NOMO-1 treated with dmso at 0.1 percent for 144 hours (cell line): ENCODE measurements at regions not wholly inside any gene's neighbourhood (a gene's known extent, or its start where the extent isn't known, plus 50 kb on each side); places are given as distances from the start of the nearest gene placed in this dataset.

Experiments used
- DNase-seq: peaks from one replicate; lab custom pipeline; 2025; ENCODE audit not compliant: unreplicated experiment; lab: John Stamatoyannopoulos, UW

- DNase-seq, result no peak
Measured at GRCh38 chr15:62816342-62817069, 226.0 kb upstream of the TPM1 start.

- DNase-seq, result no peak
Measured at GRCh38 chr15:62818691-62819090, 223.9 kb upstream of the TPM1 start.

- DNase-seq, result no peak
Measured at GRCh38 chr15:62821384-62822131, 221.0 kb upstream of the TPM1 start.

GRCh38 chr15:62822228-62822627 is 220.3 kb upstream of the TPM1 start:
- DNase-seq, result no peak

GRCh38 chr15:62823561-62823960 is 219.0 kb upstream of the TPM1 start:
- DNase-seq, result no peak

GRCh38 chr15:62824111-62825015 is 218.2 kb upstream of the TPM1 start:
- no peak for DNase-seq

GRCh38 chr15:62825191-62825590 is 217.4 kb upstream of the TPM1 start:
- no peak for DNase-seq

GRCh38 chr15:62826561-62826960 is 216.0 kb upstream of the TPM1 start:
- no peak for DNase-seq

- DNase-seq, result no peak
Measured at GRCh38 chr15:62828364-62828763, 214.2 kb upstream of the TPM1 start.

GRCh38 chr15:62832231-62832630 is 210.3 kb upstream of the TPM1 start:
- no peak for DNase-seq

GRCh38 chr15:62833646-62834045 is 208.9 kb upstream of the TPM1 start:
- DNase-seq, result no peak

- DNase-seq, result no peak
Measured at GRCh38 chr15:62834686-62835329, 207.7 kb upstream of the TPM1 start.

GRCh38 chr15:62835351-62835750 is 207.2 kb upstream of the TPM1 start:
- no peak for DNase-seq

- no peak for DNase-seq
Measured at GRCh38 chr15:62835762-62836161, 206.8 kb upstream of the TPM1 start.

GRCh38 chr15:62840526-62841268 is 201.8 kb upstream of the TPM1 start:
- DNase-seq, result no peak

- no peak for DNase-seq
Measured at GRCh38 chr15:62841269-62841628, 201.3 kb upstream of the TPM1 start.

GRCh38 chr15:62841891-62842559 is 200.5 kb upstream of the TPM1 start:
- no peak for DNase-seq

GRCh38 chr15:62843311-62843710 is 199.2 kb upstream of the TPM1 start:
- DNase-seq, result no peak

GRCh38 chr15:62844564-62845240 is 197.8 kb upstream of the TPM1 start:
- DNase-seq, result no peak
